ENCODE measurements at regions not wholly inside any gene's neighbourhood (a gene's known extent, or its start where the extent isn't known, plus 50 kb on each side); places are given as distances from the start of the nearest gene placed in this dataset.

DNA sequence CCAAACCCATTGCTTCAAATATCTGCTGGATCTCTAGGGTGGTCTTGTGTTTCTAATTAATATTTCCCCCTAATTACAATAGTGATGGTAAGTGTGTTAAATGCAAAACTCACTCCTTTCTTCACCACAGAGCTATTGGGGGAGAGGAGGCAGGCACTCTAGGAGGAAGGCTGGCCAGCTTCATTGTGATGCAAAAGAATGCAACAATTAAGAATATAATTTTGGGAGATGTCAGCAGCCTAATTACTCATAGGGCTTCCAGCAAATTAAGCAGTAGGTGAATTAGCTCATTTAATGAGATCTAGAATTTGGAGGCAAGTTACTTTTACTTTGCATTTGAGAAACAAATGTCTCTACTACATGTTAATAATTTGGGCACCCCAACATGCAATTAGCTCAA, 560.4 kb upstream of the DAB1 start:
- DNase-seq: no peak

GRCh38 chr1:57983441-57983840, 559.6 kb upstream of the DAB1 start:
- DNase-seq: no peak

- no peak for DNase-seq
These were observed 559.0 kb upstream of the DAB1 start for GRCh38 chr1:57982852-57983251.

DNA sequence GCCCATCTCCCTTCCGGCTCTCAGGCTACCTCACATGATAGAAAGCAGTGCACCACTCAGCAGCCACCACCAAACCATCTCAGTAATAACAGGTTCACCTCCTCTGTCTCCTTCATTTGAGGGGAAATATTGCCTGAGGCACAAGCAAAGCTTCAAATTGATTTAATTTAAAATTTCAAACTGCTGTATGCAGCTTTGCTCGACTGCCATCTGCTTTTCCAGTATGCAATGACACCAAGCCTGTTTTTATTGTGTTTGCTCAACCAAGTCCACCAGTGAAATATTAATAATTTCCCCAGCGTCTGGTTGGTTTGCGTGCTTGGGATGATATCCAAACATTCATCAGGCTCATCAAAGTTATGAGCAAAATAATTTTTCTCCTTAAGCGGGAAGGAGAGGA, 552.4 kb upstream of the DAB1 start:
- no peak for DNase-seq

DNA sequence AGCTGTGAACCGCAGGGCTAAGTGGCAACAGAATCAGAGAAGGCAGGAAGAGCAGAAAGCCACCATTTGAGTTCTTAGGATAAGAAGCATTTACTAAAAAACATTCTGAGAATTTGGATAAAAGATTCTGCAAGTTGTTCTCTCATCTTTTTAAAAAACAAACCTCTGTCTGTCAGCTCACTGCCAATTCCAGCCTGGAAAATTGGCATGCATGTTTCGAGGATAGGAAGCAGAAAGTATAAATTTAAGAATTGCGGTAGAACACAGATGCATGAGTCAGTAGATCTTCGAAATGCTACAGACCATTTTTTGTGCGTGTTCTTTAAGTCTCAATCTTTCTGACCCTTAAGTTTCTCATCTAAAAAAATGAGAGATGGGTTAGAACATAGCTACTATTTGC, 544.5 kb upstream of the DAB1 start:
- DNase-seq: no peak

GRCh38 chr1:57966751-57967406, 543.0 kb upstream of the DAB1 start:
- DNase-seq: peak; percentile 14

DNA sequence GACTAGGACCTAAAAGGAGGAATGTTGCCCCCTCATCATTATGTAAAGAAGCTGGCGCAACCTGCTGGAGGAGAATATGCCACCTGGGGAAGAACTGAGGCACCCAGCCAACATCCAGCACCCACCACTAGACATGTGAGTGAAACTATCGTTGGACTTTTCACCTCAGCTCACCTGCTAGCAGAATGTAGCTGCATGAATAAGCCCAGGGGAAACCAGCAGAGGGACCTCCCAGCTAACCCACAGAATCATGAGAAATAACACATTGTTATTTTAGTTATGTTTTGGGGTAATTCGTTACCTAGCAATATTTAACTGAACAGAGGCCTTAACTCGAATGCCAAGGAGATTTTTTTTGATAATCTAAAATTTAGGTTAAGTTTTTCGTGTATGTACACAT, 542.5 kb upstream of the DAB1 start:
- peak; percentile 10 for DNase-seq

DNA sequence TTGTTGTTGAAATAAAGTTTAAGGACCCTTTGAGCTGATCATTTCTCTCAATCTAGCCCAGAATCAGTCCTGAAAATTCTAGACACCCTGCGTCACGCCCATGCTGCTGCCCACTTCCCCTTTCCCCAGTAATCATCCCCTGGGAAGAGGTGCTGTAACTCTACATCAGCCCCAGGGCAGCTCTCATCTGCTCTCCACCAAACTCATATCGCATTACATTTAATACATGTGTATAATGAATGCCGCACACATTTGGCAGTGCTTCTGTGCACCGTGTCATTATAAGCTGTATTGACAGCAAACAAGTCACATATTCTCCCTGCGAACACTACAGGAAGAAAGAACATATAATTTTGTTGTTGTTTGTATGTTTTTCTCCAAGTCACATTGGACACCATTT, 539.7 kb upstream of the DAB1 start:
- no peak for DNase-seq

DNA sequence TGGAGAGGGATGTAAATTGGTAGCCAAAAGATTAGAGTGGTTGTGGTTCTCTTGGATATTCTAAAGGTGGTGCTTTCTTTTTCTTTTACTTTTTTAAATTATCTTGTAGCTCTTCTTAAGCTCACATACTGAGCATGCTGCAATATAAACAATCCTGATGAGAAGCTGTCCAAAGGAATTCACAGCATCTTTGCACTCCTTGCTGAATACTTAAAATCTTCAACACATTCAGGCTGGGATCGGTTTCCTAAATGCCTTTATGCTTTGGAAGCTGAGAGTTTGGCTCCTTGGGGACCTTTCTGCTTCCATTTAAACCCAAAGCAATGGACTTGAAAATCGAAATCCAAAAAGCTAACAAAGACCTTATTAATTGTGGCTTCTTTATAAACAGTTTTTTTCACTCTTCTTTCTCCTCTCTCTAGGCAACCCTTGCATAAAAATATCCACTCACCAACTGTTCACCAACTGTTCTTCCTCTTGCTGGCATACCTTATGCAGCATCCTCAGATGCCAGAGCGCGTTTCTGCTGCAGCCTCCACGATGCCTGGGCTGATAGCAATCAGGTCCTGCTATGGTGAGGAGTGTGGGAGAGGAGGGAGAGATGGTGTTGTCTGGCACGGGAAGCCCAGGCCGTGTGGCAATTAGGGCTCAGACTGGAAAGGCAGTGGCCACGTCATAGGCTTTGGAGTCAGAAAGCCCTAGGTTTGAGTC, 535.8 kb upstream of the DAB1 start:
- no peak for DNase-seq

DNA sequence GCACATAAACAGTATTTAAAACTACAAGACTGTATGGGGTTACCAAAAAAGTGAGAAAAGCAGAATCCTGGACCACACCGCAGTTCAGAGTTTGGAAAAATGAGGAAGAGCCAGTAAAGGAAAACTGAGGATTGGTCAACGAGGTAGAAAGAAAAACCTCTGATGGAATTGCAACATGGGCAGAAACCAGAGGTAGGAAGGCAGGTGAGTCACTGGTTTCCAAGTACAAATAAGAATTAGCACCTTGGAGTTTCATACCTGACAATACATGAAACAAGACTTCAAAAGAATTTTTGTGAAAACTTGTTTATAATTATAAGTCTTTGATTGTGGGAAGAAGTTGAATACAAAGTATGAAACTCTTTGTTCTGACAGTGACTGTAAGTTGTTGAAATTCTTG, 533.7 kb upstream of the DAB1 start:
- no peak for DNase-seq

DNA sequence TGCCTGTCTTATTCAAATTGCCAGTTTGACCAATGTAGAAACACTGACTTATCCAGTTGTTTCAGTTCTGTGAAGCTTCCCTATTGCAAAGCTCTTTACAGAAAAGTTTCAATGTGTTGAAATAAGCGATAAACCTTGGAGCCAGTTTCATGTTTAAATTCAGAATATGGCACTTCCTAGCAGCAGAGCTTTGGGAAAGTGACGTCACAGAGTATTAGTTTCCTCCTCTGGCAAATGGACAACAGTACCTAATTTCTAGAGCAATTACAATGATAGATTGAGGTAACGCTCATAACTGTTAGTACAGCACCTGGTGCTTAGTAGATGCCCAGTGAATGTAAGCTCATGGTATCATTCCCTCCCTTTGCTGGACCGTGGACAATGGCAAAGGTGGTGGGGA, 527.5 kb upstream of the DAB1 start:
- DNase-seq: no peak

DNA sequence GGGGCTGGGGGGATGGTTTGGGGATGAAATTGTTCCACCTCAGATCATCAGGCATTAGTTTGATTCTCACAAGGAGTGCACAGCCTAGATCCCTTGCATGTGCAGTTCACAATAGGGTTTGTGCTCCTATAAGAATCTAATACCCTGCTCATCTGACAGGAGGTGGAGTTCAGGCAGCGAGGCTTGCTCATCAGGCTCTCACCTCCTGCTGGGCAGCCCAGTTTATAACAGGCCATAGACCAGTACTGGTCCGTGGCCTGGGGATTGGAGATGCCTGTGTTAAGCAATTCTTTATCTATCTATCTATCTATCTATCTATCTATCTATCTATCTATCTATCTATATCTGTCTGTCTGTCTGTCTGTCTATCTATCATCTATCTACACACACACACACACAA, 525.3 kb upstream of the DAB1 start:
- no peak for DNase-seq

GRCh38 chr1:57947471-57947870, 523.6 kb upstream of the DAB1 start:
- DNase-seq: no peak

DNA sequence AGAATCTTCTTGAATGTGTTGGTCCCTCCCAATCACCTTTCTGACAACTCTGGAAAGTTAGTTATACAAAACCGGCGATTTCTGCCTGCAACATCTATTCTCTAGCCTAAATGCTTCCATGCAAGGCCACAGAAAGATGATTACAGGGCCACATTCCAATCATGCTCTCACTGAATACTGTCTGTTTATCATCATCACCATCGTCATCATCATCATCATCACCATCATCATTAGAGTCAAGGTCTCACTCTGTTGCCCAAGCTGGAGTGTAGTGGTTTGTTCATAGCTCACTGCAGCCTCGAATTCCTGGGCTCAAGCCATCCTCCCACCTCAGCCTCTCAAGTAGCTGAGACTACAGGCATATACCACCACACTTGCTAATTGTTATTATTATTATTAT, 521.2 kb upstream of the DAB1 start:
- DNase-seq: no peak

DNA sequence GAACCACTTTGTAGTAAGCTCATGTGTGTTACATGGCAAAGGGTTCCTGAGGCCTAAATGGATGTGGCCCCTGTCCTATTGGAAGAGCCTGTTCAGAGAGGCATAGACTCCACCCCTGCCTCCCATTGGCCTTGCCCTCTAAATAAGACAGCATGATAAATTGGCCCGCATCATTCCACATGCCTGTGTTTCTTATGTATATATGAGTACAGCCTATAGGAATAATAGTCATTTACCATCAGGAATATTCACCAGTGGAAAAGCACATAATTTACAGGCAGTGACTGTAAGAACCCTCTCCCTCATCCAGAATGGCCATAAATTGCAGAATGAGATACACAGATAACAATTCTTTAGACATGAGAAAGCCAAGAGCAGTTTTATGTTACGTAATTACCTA, 519.5 kb upstream of the DAB1 start:
- DNase-seq: no peak

GRCh38 chr1:57934745-57935144, 510.9 kb upstream of the DAB1 start:
- peak; percentile 40 for DNase-seq

DNA sequence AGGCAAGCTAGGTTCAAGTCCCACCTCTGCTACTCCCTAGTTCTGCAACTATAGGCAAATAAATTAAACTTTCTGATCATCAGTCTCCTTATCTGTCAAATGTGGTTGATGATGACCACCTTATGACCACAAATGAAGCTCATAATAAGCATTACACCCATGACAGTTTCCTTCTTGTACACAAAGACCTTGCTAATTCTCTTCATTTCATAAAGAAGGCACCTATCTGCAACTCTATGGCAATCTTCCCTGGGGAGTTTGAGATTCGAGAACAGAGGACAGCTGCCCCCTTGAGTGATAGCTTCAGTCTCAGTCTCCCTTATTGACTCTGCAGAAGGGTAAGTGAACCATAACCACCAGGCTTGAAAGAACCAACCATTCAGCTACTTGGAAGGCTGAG, 503.1 kb upstream of the DAB1 start:
- no peak for DNase-seq

DNA sequence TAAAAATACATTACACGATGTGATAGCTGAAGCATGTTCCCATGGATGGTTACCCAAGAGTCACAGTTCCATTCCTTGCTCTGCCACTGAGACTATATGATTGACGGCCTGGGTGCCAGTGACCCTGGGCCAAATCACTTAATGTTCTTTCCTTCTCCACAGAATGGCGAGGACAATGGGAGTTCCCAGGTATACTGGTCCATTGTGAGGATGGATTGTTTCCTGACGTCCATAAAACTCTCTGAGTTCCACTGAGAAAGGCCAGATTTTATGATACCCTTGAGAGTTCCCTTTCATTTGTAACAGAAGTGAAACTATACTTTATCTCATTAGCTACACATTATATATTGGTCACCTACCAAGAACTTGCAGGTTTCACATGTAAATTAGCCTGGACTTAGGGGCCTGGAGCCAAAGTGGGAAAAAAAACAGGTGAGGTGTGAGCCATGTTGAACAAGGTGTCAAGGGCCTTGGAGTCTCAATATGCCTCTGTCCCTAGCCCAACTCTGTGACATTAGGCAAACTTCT, 502.2 kb upstream of the DAB1 start:
- DNase-seq: no peak

- DNase-seq: no peak
These were observed 501.4 kb upstream of the DAB1 start for GRCh38 chr1:57925226-57925625.

GRCh38 chr1:57922130-57922529, 498.3 kb upstream of the DAB1 start:
- no peak for DNase-seq

- no peak for DNase-seq
These were observed 492.2 kb upstream of the DAB1 start for GRCh38 chr1:57916041-57916440.

- no peak for DNase-seq
These were observed 487.6 kb upstream of the DAB1 start for GRCh38 chr1:57911427-57911826.

DNA sequence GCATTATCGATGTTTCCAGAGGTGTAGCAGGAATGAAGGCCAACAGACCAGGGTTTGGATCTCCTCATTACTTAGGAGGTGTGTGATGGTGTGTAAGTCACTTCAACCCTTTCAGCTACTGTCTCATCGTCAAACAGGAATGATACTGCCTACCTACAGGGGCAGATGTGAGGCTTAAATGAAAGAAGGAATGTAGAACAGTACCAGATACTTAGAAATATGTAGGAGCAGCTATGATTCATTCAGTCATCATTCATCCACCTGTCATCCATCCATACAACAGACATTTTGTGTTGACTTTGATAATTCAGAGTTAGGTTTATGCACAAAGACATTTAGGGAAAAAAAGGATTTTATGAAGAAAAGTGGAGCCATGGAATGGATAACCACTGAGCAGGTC, 486.9 kb upstream of the DAB1 start:
- no peak for DNase-seq

DNA sequence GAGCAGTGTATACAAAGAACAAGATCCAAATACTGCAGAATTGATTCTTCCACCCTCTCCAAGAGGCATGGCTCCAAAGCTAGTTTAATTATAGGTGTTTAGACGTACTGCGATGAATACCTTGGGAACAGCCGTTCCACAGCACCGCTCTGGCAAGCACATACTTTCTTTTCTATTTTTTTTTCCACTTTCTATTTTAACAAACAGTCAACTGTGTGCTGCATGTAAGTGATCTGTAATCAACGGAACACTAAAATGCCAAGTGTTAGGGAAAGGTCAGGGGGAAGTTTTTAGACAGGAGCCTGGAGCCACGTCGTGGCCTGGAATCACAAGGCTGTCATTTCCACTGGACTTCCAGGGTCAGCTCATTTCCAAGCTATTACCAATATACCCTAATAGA, 486.4 kb upstream of the DAB1 start:
- no peak for DNase-seq

All from RPMI8226 (cell line).